Inflammatory macrophage (primary cell): ENCODE measurements at regions not wholly inside any gene's neighbourhood (a gene's known extent, or its start where the extent isn't known, plus 50 kb on each side); places are given as distances from the start of the nearest gene placed in this dataset.
"Not testable (repeated sequence)": the region's sequence is repeated elsewhere in the genome, so short reads cannot be mapped to it uniquely, and the experiment has no call there.

Experiments used
- DNase-seq, 2 donors: peaks; one replicate each; pipeline ENCODE4 v3.0.0-alpha.2; 2020 to 2022

GRCh38 chr12:9306004-9306403, 97.8 kb upstream of the PZP start:
- not testable (repeated sequence) for DNase-seq

- not testable (repeated sequence) for DNase-seq
Observed at GRCh38 chr12:9304540-9304939, 96.3 kb upstream of the PZP start.

- not testable (repeated sequence) for DNase-seq
Observed at GRCh38 chr12:9295872-9296271, 87.7 kb upstream of the PZP start.

- DNase-seq, result not testable (repeated sequence)
Observed at GRCh38 chr12:9294072-9294620, 86.0 kb upstream of the PZP start.

GRCh38 chr12:9293391-9293790, 85.2 kb upstream of the PZP start:
- DNase-seq, result not testable (repeated sequence)

GRCh38 chr12:9289984-9290383, 81.8 kb upstream of the PZP start:
- DNase-seq, result not testable (repeated sequence)

GRCh38 chr12:9284724-9285123, 76.5 kb upstream of the PZP start:
- not testable (repeated sequence) for DNase-seq

- DNase-seq, result not testable (repeated sequence)
Observed at GRCh38 chr12:9284197-9284596, 76.0 kb upstream of the PZP start.

- DNase-seq, result peak; percentile 67 to 75
Observed at GRCh38 chr12:9283346-9284095, 75.3 kb upstream of the PZP start.

- no peak for DNase-seq
Observed at GRCh38 chr12:9276990-9277389, 68.8 kb upstream of the PZP start.

GRCh38 chr12:9273276-9273675, 65.1 kb upstream of the PZP start:
- no peak for DNase-seq

GRCh38 chr12:9271875-9272274, 63.7 kb upstream of the PZP start:
- no peak for DNase-seq

- DNase-seq, result no peak
Observed at GRCh38 chr12:9264546-9264945, 56.4 kb upstream of the PZP start.

GRCh38 chr12:9260931-9261330, 52.7 kb upstream of the PZP start:
- no peak for DNase-seq

GRCh38 chr12:9258676-9259075, 50.5 kb upstream of the PZP start:
- no peak for DNase-seq
